SU-DHL-6 (cell line): ENCODE measurements at regions not wholly inside any gene's neighbourhood (a gene's known extent, or its start where the extent isn't known, plus 50 kb on each side); places are given as distances from the start of the nearest gene placed in this dataset.

Experiments
- H2AFZ ChIP-seq: fragments of 200-600 bp; sonication (generic); 2 replicates; pipeline ENCODE4 v1.6.1; 2014; ENCODE audit warnings: low read depth, mild to moderate bottlenecking, moderate library complexity, mixed read lengths, antibody characterized with exemption, low read length; ENCODE audit not compliant: severe bottlenecking
- H3F3A ChIP-seq: fragments of 200-600 bp; shearing (Covaris generic); 2 replicates; pipeline ENCODE4 v1.6.0; 2016; ENCODE audit warnings: antibody characterized with exemption, mild to moderate bottlenecking; ENCODE audit not compliant: insufficient read depth
- H3K27ac ChIP-seq: fragments of 200-600 bp; sonication (generic); 2 replicates; pipeline ENCODE4 v1.5.1; 2016; ENCODE audit warnings: low read depth, mild to moderate bottlenecking, low read length, moderate library complexity, mixed read lengths
- H3K27me3 ChIP-seq: fragments of 200-600 bp; sonication (generic), shearing (Covaris generic); 2 replicates; pipeline ENCODE4 v1.6.0; 2014; ENCODE audit warnings: mild to moderate bottlenecking, low read length
- H3K36me3 ChIP-seq: fragments of 200-600 bp; sonication (generic); 2 replicates; pipeline ENCODE4 v1.6.1; 2014; ENCODE audit warnings: mild to moderate bottlenecking, low read length, mixed read lengths
- H3K4me2 ChIP-seq: fragments of 300-600, 200-600 bp; shearing (Covaris generic), sonication (generic); 2 replicates; pipeline ENCODE4 v1.6.0; 2014; ENCODE audit warnings: low read length, low read depth, mild to moderate bottlenecking; ENCODE audit not compliant: poor library complexity, severe bottlenecking
- H3K4me3 ChIP-seq: fragments of 200-600 bp; sonication (generic); 2 replicates; pipeline ENCODE4 v1.5.1; 2014; ENCODE audit warnings: antibody characterized with exemption, low read length, mild to moderate bottlenecking, mixed read lengths; ENCODE audit not compliant: insufficient read depth, poor library complexity, severe bottlenecking
- H3K79me2 ChIP-seq: fragments of 200-600 bp; sonication (generic); 2 replicates; pipeline ENCODE4 v1.6.1; 2014; ENCODE audit warnings: mild to moderate bottlenecking, low read length, moderate library complexity; ENCODE audit not compliant: insufficient read depth
- H3K9ac ChIP-seq: fragments of 200-600 bp; sonication (generic); 2 replicates; pipeline ENCODE4 v1.7.0; 2014; ENCODE audit warnings: mild to moderate bottlenecking, low read length
- H3K9me2 ChIP-seq: fragments of 200-600 bp; sonication (generic); replicated peaks from 2 replicates; pipeline ENCODE4 v1.6.1; 2014; ENCODE audit warnings: low read length; ENCODE audit not compliant: insufficient read depth
- H3K9me3 ChIP-seq: fragments of 200-600 bp; sonication (generic); 2 replicates; pipeline ENCODE4 v1.6.1; 2014; ENCODE audit warnings: low read length, mixed read lengths; ENCODE audit not compliant: insufficient read depth
- H4K20me1 ChIP-seq: fragments of 200-600 bp; sonication (generic); 2 replicates; pipeline ENCODE4 v1.6.1; 2014; ENCODE audit warnings: low read depth, mild to moderate bottlenecking, antibody characterized with exemption, low read length, moderate library complexity, mixed read lengths
- CTCF ChIP-seq: fragments of 200-600 bp; sonication (generic); IDR thresholded peaks from one replicate; pipeline ENCODE4 v1.5.1; 2017; ENCODE audit warnings: antibody characterized with exemption, mild to moderate bottlenecking, low read length, moderate library complexity; ENCODE audit not compliant: insufficient read depth, poor library complexity, severe bottlenecking
- EZH2phosphoT487 ChIP-seq: fragments of 200-600 bp; sonication (generic), shearing (Covaris generic); conservative IDR thresholded peaks from 2 replicates; pipeline ENCODE4 v1.6.1; 2018; ENCODE audit warnings: mild to moderate bottlenecking, antibody characterized with exemption, low read length, moderate library complexity, mixed read lengths

- Histone ChIP-seq H3F3A (no peaks in the 10 kb centered on the region), H4K20me1 (no peaks in the 10 kb centered on the region), H3K9ac (no peak overlapping the region), H3K9me3 (no peaks in the 10 kb centered on the region), H3K4me3 (no peak overlapping the region), H3K79me2 (no peaks in the 10 kb centered on the region), H2AFZ (no peak overlapping the region), H3K27ac (no peak overlapping the region), H3K4me2 (no peak overlapping the region), H3K27me3 (no peaks in the 10 kb centered on the region), H3K9me2 (no peaks in the 10 kb centered on the region), H3K36me3 (no peaks in the 10 kb centered on the region)
- no peak for TF ChIP-seq CTCF
- no peak for TF ChIP-seq EZH2phosphoT487
These were observed 368.2 kb upstream of the TSHZ3 start for GRCh38 chr19:31717269-31717923.

- H3K4me3 ChIP-seq, result no peak overlapping the region
- no peak overlapping the region for H2AFZ ChIP-seq
- H3F3A ChIP-seq, result no peaks in the 10 kb centered on the region
- H3K36me3 ChIP-seq, result no peaks in the 10 kb centered on the region
- H3K9ac ChIP-seq, result no peak overlapping the region
- H3K9me2 ChIP-seq, result no peaks in the 10 kb centered on the region
- no peak overlapping the region for H3K4me2 ChIP-seq
- H3K79me2 ChIP-seq, result no peaks in the 10 kb centered on the region
- H3K9me3 ChIP-seq, result no peaks in the 10 kb centered on the region
- H4K20me1 ChIP-seq, result no peaks in the 10 kb centered on the region
- no peak for TF ChIP-seq EZH2phosphoT487
- TF ChIP-seq CTCF, result no peak
- H3K27me3 ChIP-seq, result no peaks in the 10 kb centered on the region
- H3K27ac ChIP-seq, result no peak overlapping the region
These were observed 368.8 kb upstream of the TSHZ3 start for GRCh38 chr19:31718032-31718431.

GRCh38 chr19:31718898-31719297 is 369.7 kb upstream of the TSHZ3 start:
- Histone ChIP-seq H3K9me3 (no peaks in the 10 kb centered on the region), H3K36me3 (no peaks in the 10 kb centered on the region), H3F3A (no peaks in the 10 kb centered on the region), H3K27ac (no peak overlapping the region), H3K9ac (no peak overlapping the region), H2AFZ (no peak overlapping the region), H3K4me2 (no peak overlapping the region), H3K79me2 (no peaks in the 10 kb centered on the region), H3K27me3 (no peaks in the 10 kb centered on the region), H3K4me3 (no peak overlapping the region), H3K9me2 (no peaks in the 10 kb centered on the region), H4K20me1 (no peaks in the 10 kb centered on the region)
- TF ChIP-seq EZH2phosphoT487 (no peak), CTCF (no peak)
